ENCODE measurements at regions not wholly inside any gene's neighbourhood (a gene's known extent, or its start where the extent isn't known, plus 50 kb on each side); places are given as distances from the start of the nearest gene placed in this dataset.
A peak's percentile ranks its signal among the peaks of the same experiment; 100 is the strongest.

- Histone ChIP-seq H3K27me3 (ENCODE audit: insufficient read depth, poor library complexity, severe bottlenecking) (no peaks in the 10 kb centered on the region), H3K4me3 (replicated peaks; ENCODE audit: insufficient read depth, low read length) (no peak overlapping the region), H3K27ac (replicated peaks) (no peak overlapping the region)
- peak in 1 of 2 experiments; percentile 15 for DNase-seq (ENCODE audit: low read depth in 1 of 2, low spot score in 1 of 2)
- TF ChIP-seq, protein P1, sequence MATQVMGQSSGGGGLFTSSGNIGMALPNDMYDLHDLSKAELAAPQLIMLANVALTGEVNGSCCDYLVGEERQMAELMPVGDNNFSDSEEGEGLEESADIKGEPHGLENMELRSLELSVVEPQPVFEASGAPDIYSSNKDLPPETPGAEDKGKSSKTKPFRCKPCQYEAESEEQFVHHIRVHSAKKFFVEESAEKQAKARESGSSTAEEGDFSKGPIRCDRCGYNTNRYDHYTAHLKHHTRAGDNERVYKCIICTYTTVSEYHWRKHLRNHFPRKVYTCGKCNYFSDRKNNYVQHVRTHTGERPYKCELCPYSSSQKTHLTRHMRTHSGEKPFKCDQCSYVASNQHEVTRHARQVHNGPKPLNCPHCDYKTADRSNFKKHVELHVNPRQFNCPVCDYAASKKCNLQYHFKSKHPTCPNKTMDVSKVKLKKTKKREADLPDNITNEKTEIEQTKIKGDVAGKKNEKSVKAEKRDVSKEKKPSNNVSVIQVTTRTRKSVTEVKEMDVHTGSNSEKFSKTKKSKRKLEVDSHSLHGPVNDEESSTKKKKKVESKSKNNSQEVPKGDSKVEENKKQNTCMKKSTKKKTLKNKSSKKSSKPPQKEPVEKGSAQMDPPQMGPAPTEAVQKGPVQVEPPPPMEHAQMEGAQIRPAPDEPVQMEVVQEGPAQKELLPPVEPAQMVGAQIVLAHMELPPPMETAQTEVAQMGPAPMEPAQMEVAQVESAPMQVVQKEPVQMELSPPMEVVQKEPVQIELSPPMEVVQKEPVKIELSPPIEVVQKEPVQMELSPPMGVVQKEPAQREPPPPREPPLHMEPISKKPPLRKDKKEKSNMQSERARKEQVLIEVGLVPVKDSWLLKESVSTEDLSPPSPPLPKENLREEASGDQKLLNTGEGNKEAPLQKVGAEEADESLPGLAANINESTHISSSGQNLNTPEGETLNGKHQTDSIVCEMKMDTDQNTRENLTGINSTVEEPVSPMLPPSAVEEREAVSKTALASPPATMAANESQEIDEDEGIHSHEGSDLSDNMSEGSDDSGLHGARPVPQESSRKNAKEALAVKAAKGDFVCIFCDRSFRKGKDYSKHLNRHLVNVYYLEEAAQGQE (IDR thresholded peaks at IDR 0.05; ENCODE audit: insufficient replicate concordance, low read depth) = no peak
Measured at GRCh38 chr10:9209105-9209798, 1154.8 kb downstream of the GATA3 start.

GRCh38 chr10:9211228-9211627 is 1156.7 kb downstream of the GATA3 start:
- TF ChIP-seq GABPA (IDR thresholded peaks at IDR 0.05; ENCODE audit: low read depth) = no peak
- DNase-seq (ENCODE audit: low read depth in 1 of 2, low spot score in 1 of 2) = no peak
- H3K27ac ChIP-seq (replicated peaks) = no peak overlapping the region
- H3K27me3 ChIP-seq (ENCODE audit: insufficient read depth, poor library complexity, severe bottlenecking) = no peaks in the 10 kb centered on the region
- H3K4me3 ChIP-seq (replicated peaks; ENCODE audit: insufficient read depth, low read length) = no peak overlapping the region

- no peak for DNase-seq (ENCODE audit: low read depth in 1 of 2, low spot score in 1 of 2)
- Histone ChIP-seq H3K4me3 (replicated peaks; ENCODE audit: insufficient read depth, low read length) (no peak overlapping the region), H3K27ac (replicated peaks) (no peak overlapping the region), H3K27me3 (ENCODE audit: insufficient read depth, poor library complexity, severe bottlenecking) (no peaks in the 10 kb centered on the region)
- no peak for TF ChIP-seq SPI1 (IDR thresholded peaks at IDR 0.05; ENCODE audit: borderline replicate concordance, low read depth)
- TF ChIP-seq GABPA (IDR thresholded peaks at IDR 0.05; ENCODE audit: low read depth) = no peak
- TF ChIP-seq, protein P1 (IDR thresholded peaks at IDR 0.05; ENCODE audit: insufficient replicate concordance, low read depth) = no peak
- TF ChIP-seq, protein P2, sequence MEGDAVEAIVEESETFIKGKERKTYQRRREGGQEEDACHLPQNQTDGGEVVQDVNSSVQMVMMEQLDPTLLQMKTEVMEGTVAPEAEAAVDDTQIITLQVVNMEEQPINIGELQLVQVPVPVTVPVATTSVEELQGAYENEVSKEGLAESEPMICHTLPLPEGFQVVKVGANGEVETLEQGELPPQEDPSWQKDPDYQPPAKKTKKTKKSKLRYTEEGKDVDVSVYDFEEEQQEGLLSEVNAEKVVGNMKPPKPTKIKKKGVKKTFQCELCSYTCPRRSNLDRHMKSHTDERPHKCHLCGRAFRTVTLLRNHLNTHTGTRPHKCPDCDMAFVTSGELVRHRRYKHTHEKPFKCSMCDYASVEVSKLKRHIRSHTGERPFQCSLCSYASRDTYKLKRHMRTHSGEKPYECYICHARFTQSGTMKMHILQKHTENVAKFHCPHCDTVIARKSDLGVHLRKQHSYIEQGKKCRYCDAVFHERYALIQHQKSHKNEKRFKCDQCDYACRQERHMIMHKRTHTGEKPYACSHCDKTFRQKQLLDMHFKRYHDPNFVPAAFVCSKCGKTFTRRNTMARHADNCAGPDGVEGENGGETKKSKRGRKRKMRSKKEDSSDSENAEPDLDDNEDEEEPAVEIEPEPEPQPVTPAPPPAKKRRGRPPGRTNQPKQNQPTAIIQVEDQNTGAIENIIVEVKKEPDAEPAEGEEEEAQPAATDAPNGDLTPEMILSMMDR (IDR thresholded peaks at IDR 0.05; ENCODE audit: insufficient read depth, low read length) = no peak
- TF ChIP-seq POLR2AphosphoS5 (IDR thresholded peaks at IDR 0.05; ENCODE audit: low read depth) = no peak
Measured at GRCh38 chr10:9214618-9215017, 1160.1 kb downstream of the GATA3 start.

DNA sequence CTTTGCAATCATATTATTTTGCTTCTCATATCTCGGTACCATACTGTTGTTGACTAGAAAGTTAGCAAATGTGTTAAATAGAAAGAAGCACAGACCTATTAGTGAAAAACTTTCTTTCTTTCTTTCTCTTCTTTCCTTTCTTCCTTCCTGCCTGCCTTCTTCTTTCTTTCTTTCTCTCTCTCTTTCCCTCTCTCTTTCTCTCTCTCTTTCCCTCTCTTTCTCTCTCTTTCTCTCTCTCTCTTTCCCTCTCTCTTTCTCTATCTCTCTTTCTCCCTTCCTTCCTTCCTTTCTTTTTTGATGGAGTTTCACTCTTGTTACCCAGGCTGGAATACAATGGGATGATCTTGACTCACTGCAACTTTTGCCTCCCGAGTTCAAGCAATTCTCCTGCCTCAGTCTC is 1160.6 kb downstream of the GATA3 start:
- Histone ChIP-seq H3K4me3 (replicated peaks; ENCODE audit: insufficient read depth, low read length) (no peak overlapping the region), H3K27ac (replicated peaks) (no peak overlapping the region), H3K27me3 (ENCODE audit: insufficient read depth, poor library complexity, severe bottlenecking) (no peaks in the 10 kb centered on the region)
- TF ChIP-seq SPI1 (IDR thresholded peaks at IDR 0.05; ENCODE audit: borderline replicate concordance, low read depth) = no peak
- TF ChIP-seq, protein P1 (IDR thresholded peaks at IDR 0.05; ENCODE audit: insufficient replicate concordance, low read depth) = no peak
- TF ChIP-seq GABPA (IDR thresholded peaks at IDR 0.05; ENCODE audit: low read depth) = no peak
- no peak for TF ChIP-seq POLR2AphosphoS5 (IDR thresholded peaks at IDR 0.05; ENCODE audit: low read depth)
- TF ChIP-seq, protein P2 (IDR thresholded peaks at IDR 0.05; ENCODE audit: insufficient read depth, low read length) = no peak
- DNase-seq (ENCODE audit: low read depth in 1 of 2, low spot score in 1 of 2) = no peak

Measured in HL-60 (cell line).